ENCODE measurements at regions not wholly inside any gene's neighbourhood (a gene's known extent, or its start where the extent isn't known, plus 50 kb on each side); places are given as distances from the start of the nearest gene placed in this dataset.
"Not testable (repeated sequence)": the region's sequence is repeated elsewhere in the genome, so short reads cannot be mapped to it uniquely, and the experiment has no call there.

DNA sequence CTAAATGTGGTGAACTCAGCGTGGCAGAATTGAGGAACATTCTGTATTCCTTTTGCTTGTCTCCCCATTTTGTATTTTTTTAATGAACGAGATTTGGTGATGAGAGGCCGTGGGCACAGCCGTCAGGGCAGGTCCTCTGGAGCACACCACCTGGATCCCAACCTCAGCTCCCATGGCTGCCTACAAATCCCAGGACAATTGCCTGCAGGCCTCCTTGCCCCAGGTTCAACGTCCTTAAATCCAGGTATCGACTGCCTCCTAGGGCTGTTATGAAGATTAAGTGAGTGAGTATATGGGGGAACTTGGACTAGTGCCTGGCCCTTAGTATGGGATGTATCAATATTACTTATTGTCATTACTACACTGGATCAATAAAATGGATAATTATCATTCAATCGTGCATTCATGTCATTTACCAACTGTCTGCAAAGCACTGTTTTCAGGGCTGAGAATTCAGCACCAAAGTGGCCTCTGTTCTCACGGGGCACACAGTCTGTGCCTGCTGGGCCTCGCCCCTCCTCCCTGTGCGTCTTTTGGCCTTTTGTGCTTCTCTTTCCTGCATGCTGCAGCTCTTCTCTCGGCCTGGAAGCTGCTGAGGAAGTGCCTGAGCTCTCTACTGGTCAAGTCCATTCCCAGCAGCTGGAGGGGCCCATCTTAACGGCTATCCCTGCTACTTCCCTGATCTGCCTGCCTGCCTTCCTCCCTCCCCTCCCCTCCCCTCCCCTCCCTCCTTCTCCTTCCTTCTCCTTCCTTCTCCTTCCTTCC is 1343.7 kb downstream of the BRD1 start:
- H3K27me3 Mint-ChIP-seq (ENCODE audit: low read depth), result peaks cover 54% of the 10 kb centered on the region
- H3K4me3 Mint-ChIP-seq, result no peak overlapping the region
- H3K4me1 Mint-ChIP-seq, result no peaks in the 10 kb centered on the region
- no peaks in the 10 kb centered on the region for H3K9me3 Mint-ChIP-seq
- no peak overlapping the region for H3K27ac Mint-ChIP-seq
- TF ChIP-seq, protein P1, sequence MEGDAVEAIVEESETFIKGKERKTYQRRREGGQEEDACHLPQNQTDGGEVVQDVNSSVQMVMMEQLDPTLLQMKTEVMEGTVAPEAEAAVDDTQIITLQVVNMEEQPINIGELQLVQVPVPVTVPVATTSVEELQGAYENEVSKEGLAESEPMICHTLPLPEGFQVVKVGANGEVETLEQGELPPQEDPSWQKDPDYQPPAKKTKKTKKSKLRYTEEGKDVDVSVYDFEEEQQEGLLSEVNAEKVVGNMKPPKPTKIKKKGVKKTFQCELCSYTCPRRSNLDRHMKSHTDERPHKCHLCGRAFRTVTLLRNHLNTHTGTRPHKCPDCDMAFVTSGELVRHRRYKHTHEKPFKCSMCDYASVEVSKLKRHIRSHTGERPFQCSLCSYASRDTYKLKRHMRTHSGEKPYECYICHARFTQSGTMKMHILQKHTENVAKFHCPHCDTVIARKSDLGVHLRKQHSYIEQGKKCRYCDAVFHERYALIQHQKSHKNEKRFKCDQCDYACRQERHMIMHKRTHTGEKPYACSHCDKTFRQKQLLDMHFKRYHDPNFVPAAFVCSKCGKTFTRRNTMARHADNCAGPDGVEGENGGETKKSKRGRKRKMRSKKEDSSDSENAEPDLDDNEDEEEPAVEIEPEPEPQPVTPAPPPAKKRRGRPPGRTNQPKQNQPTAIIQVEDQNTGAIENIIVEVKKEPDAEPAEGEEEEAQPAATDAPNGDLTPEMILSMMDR (IDR thresholded peaks at IDR 0.05; ENCODE audit: unreplicated experiment in 3 of 3), result no peak
- H3K36me3 Mint-ChIP-seq (ENCODE audit: low read depth), result no peaks in the 10 kb centered on the region

DNA sequence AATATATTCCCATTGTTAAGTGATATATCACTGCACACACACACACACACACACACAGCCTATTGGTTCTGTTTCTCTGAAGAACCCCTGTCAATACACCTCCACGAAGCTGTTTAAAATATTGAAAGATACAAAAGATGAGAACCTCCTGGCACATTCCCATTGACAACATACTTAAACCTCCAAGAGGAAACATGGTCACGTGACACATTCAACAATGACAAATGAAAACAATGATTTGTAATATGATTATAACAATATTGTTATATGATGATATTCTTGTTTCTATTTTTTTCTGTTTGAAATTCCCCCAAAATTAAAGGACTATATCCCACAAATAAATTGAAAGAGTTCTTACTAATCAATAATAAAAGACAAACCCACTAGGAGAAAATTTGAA is 1344.9 kb downstream of the BRD1 start:
- no peaks in the 10 kb centered on the region for H3K4me1 Mint-ChIP-seq
- H3K9me3 Mint-ChIP-seq, result no peaks in the 10 kb centered on the region
- no peaks in the 10 kb centered on the region for H3K36me3 Mint-ChIP-seq (ENCODE audit: low read depth)
- H3K4me3 Mint-ChIP-seq, result no peak overlapping the region
- H3K27ac Mint-ChIP-seq, result no peak overlapping the region
- peaks cover 42% of the 10 kb centered on the region for H3K27me3 Mint-ChIP-seq (ENCODE audit: low read depth)
- TF ChIP-seq, protein P1 (IDR thresholded peaks at IDR 0.05; ENCODE audit: unreplicated experiment in 3 of 3), result no peak

DNA sequence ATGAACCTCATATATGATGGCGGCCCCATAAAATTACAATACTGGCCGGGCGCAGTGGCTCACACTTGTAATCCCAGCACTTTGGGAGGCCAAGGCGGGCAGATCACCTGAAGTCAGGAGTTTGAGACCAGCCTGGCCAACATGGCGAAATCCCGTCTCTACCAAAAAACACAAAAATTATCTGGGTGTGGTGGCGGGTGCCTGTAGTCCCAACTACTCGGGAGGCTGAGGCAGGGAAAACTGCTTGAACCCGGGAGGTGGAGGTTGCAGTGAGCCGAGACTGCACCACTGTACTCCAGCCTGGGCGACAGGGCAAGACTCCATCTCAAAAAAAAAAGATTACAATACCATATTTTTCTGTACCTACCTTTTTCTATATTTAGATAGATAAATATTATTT is 1345.5 kb downstream of the BRD1 start:
- H3K36me3 Mint-ChIP-seq (ENCODE audit: low read depth); H3K27ac Mint-ChIP-seq; H3K4me3 Mint-ChIP-seq; H3K9me3 Mint-ChIP-seq; H3K4me1 Mint-ChIP-seq: not testable (repeated sequence)
- H3K27me3 Mint-ChIP-seq (ENCODE audit: low read depth), result peaks cover 37% of the 10 kb centered on the region

DNA sequence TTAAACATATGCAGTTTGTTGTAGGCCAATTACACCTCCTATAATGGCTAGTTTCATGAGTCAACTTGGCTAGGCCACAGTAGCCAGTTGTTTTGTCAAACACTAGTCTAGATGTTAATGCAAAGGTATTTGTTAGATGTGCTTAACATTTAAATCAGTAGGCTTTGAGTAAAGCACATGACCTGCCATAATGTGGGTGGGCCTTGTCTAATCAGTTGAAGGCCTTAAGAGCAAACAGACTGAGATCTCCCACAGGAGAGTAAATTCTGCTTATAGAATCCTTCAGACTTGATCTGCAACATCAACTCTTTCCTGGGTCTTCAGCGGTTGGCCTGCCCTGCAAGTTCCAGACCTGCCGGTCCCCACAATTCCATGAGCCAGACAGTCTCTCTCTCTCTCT is 1345.9 kb downstream of the BRD1 start:
- no peaks in the 10 kb centered on the region for H3K4me1 Mint-ChIP-seq
- no peaks in the 10 kb centered on the region for H3K9me3 Mint-ChIP-seq
- no peaks in the 10 kb centered on the region for H3K36me3 Mint-ChIP-seq (ENCODE audit: low read depth)
- TF ChIP-seq, protein P1 (IDR thresholded peaks at IDR 0.05; ENCODE audit: unreplicated experiment in 3 of 3), result no peak
- no peak overlapping the region for H3K4me3 Mint-ChIP-seq
- no peak overlapping the region for H3K27ac Mint-ChIP-seq
- peaks cover 34% of the 10 kb centered on the region for H3K27me3 Mint-ChIP-seq (ENCODE audit: low read depth)

DNA sequence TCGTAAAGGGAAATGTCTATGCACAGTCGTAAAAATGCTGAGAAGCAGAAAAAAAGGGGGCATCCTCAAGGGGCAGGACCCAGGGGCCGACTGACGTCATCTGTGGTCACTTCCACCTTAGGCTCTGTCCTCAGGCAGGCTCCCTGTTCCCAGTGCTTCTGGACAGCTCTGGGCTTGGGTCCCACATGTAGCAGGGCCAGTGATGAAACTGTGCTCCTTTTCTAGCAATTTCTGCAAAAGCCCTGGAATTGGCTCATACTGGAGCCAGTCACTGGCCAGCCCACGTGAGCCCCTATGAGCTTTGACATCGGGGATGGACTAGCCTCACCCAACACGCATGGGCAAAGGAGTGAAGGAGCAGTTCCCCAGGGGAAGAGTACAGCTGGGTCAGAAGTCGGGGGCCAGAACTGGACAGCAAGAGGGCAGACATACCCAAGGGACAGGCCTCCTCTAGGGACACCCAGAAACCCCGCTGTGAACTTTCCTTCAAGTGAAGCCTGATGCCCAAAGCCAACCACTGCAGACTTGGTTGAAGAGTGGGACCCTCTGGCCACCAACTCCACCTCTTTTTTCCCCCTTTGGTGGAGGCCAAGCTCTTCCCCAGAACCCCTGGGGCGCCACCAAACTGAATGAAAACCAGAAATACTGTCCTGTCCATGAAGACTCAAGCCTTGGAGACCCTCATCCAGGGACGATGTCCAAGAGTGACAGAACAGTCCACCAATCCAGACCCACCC is 1349.0 kb downstream of the BRD1 start:
- Mint-ChIP-seq H3K27ac (no peak overlapping the region), H3K4me3 (no peak overlapping the region), H3K27me3 (ENCODE audit: low read depth) (peaks cover 16% of the 10 kb centered on the region), H3K36me3 (ENCODE audit: low read depth) (no peaks in the 10 kb centered on the region), H3K9me3 (no peaks in the 10 kb centered on the region), H3K4me1 (no peaks in the 10 kb centered on the region)
- TF ChIP-seq, protein P1 (IDR thresholded peaks at IDR 0.05; ENCODE audit: unreplicated experiment in 3 of 3), result no peak

DNA sequence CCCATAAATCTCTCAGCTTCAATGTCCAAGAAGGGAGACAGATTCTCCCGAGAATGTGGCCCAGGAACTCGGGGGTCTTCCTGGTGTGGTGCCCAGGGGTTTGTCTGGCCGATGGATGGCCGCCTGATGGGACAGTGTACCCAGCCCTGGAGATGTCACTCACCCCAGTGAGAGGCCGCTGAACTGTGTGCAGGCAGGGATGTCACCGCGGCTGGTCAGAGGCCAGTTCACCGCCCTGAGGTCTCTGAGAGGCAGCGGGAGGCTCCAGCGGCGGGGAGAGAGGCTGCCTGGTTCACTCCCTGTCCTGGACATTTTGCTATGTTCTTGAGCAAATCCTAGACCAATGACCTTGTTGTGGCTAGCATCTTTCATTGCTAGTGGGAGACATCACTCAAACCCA is 1349.5 kb downstream of the BRD1 start:
- Mint-ChIP-seq H3K9me3 (no peaks in the 10 kb centered on the region), H3K36me3 (ENCODE audit: low read depth) (no peaks in the 10 kb centered on the region), H3K27ac (no peak overlapping the region), H3K27me3 (ENCODE audit: low read depth) (peaks cover 16% of the 10 kb centered on the region), H3K4me3 (no peak overlapping the region), H3K4me1 (no peaks in the 10 kb centered on the region)
- TF ChIP-seq, protein P1 (IDR thresholded peaks at IDR 0.05; ENCODE audit: unreplicated experiment in 3 of 3), result no peak

Measured in nephron (organoid).